ENCODE measurements at regions not wholly inside any gene's neighbourhood (a gene's known extent, or its start where the extent isn't known, plus 50 kb on each side); places are given as distances from the start of the nearest gene placed in this dataset.

- Histone ChIP-seq H3K4me3 (ENCODE audit: low read length, poor library complexity, severe bottlenecking) (no peak overlapping the region), H3F3A (ENCODE audit: low read depth) (no peaks in the 10 kb centered on the region), H3K9me3 (ENCODE audit: insufficient read depth, low read depth, low read length) (no peaks in the 10 kb centered on the region), H4K20me1 (ENCODE audit: insufficient read depth, low read length, poor library complexity, severe bottlenecking) (no peaks in the 10 kb centered on the region), H3K4me1 (ENCODE audit: insufficient read depth, low read length, poor library complexity, severe bottlenecking) (no peaks in the 10 kb centered on the region), H3K79me2 (ENCODE audit: insufficient read depth, low read length) (no peaks in the 10 kb centered on the region), H2AFZ (ENCODE audit: low read length) (no peak overlapping the region), H3K9ac (ENCODE audit: low read depth, low read length, poor library complexity, severe bottlenecking) (no peak overlapping the region), H3K27me3 (ENCODE audit: insufficient read depth, low read length, poor library complexity, severe bottlenecking) (no peaks in the 10 kb centered on the region), H3K9me2 (replicated peaks; ENCODE audit: low read depth, low read length) (no peaks in the 10 kb centered on the region), H3K36me3 (ENCODE audit: insufficient read depth, low read length) (no peaks in the 10 kb centered on the region), H3K4me2 (ENCODE audit: low read depth, low read length, poor library complexity, severe bottlenecking) (no peak overlapping the region)
- TF ChIP-seq EZH2phosphoT487 (IDR thresholded peaks at IDR 0.05; ENCODE audit: borderline replicate concordance): no peak
- TF ChIP-seq, protein P1, sequence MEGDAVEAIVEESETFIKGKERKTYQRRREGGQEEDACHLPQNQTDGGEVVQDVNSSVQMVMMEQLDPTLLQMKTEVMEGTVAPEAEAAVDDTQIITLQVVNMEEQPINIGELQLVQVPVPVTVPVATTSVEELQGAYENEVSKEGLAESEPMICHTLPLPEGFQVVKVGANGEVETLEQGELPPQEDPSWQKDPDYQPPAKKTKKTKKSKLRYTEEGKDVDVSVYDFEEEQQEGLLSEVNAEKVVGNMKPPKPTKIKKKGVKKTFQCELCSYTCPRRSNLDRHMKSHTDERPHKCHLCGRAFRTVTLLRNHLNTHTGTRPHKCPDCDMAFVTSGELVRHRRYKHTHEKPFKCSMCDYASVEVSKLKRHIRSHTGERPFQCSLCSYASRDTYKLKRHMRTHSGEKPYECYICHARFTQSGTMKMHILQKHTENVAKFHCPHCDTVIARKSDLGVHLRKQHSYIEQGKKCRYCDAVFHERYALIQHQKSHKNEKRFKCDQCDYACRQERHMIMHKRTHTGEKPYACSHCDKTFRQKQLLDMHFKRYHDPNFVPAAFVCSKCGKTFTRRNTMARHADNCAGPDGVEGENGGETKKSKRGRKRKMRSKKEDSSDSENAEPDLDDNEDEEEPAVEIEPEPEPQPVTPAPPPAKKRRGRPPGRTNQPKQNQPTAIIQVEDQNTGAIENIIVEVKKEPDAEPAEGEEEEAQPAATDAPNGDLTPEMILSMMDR (conservative IDR thresholded peaks at IDR 0.05; ENCODE audit: low read length): no peak
Measured at GRCh38 chr2:208545403-208546042, 138.9 kb downstream of the PTH2R start.

GRCh38 chr2:208546107-208546506 is 139.5 kb downstream of the PTH2R start:
- H3F3A ChIP-seq (ENCODE audit: low read depth): no peaks in the 10 kb centered on the region
- no peaks in the 10 kb centered on the region for H4K20me1 ChIP-seq (ENCODE audit: insufficient read depth, low read length, poor library complexity, severe bottlenecking)
- H3K4me1 ChIP-seq (ENCODE audit: insufficient read depth, low read length, poor library complexity, severe bottlenecking): no peaks in the 10 kb centered on the region
- no peak overlapping the region for H3K4me3 ChIP-seq (ENCODE audit: low read length, poor library complexity, severe bottlenecking)
- H2AFZ ChIP-seq (ENCODE audit: low read length): no peak overlapping the region
- H3K9me2 ChIP-seq (replicated peaks; ENCODE audit: low read depth, low read length): no peaks in the 10 kb centered on the region
- H3K79me2 ChIP-seq (ENCODE audit: insufficient read depth, low read length): no peaks in the 10 kb centered on the region
- H3K9ac ChIP-seq (ENCODE audit: low read depth, low read length, poor library complexity, severe bottlenecking): no peak overlapping the region
- no peak overlapping the region for H3K4me2 ChIP-seq (ENCODE audit: low read depth, low read length, poor library complexity, severe bottlenecking)
- no peaks in the 10 kb centered on the region for H3K36me3 ChIP-seq (ENCODE audit: insufficient read depth, low read length)
- no peaks in the 10 kb centered on the region for H3K27me3 ChIP-seq (ENCODE audit: insufficient read depth, low read length, poor library complexity, severe bottlenecking)
- H3K9me3 ChIP-seq (ENCODE audit: insufficient read depth, low read depth, low read length): no peaks in the 10 kb centered on the region
- no peak for TF ChIP-seq EZH2phosphoT487 (IDR thresholded peaks at IDR 0.05; ENCODE audit: borderline replicate concordance)
- TF ChIP-seq, protein P1 (conservative IDR thresholded peaks at IDR 0.05; ENCODE audit: low read length): no peak

- H4K20me1 ChIP-seq (ENCODE audit: insufficient read depth, low read length, poor library complexity, severe bottlenecking): no peaks in the 10 kb centered on the region
- TF ChIP-seq, protein P1 (conservative IDR thresholded peaks at IDR 0.05; ENCODE audit: low read length): no peak
- no peak for TF ChIP-seq EZH2phosphoT487 (IDR thresholded peaks at IDR 0.05; ENCODE audit: borderline replicate concordance)
- no peaks in the 10 kb centered on the region for H3K36me3 ChIP-seq (ENCODE audit: insufficient read depth, low read length)
- no peaks in the 10 kb centered on the region for H3K27me3 ChIP-seq (ENCODE audit: insufficient read depth, low read length, poor library complexity, severe bottlenecking)
- no peak overlapping the region for H2AFZ ChIP-seq (ENCODE audit: low read length)
- H3F3A ChIP-seq (ENCODE audit: low read depth): no peaks in the 10 kb centered on the region
- H3K4me3 ChIP-seq (ENCODE audit: low read length, poor library complexity, severe bottlenecking): no peak overlapping the region
- H3K9me2 ChIP-seq (replicated peaks; ENCODE audit: low read depth, low read length): no peaks in the 10 kb centered on the region
- no peak overlapping the region for H3K9ac ChIP-seq (ENCODE audit: low read depth, low read length, poor library complexity, severe bottlenecking)
- H3K9me3 ChIP-seq (ENCODE audit: insufficient read depth, low read depth, low read length): no peaks in the 10 kb centered on the region
- no peaks in the 10 kb centered on the region for H3K79me2 ChIP-seq (ENCODE audit: insufficient read depth, low read length)
- no peak overlapping the region for H3K4me2 ChIP-seq (ENCODE audit: low read depth, low read length, poor library complexity, severe bottlenecking)
- H3K4me1 ChIP-seq (ENCODE audit: insufficient read depth, low read length, poor library complexity, severe bottlenecking): no peaks in the 10 kb centered on the region
Measured at GRCh38 chr2:208546860-208547650, 140.5 kb downstream of the PTH2R start.

Data from Loucy (cell line).